ENCODE measurements at regions not wholly inside any gene's neighbourhood (a gene's known extent, or its start where the extent isn't known, plus 50 kb on each side); places are given as distances from the start of the nearest gene placed in this dataset.
A peak's percentile ranks its signal among the peaks of the same experiment; 100 is the strongest.

GRCh38 chr4:59247032-59247431 lies 1953.1 kb upstream of the ADGRL3 start:
- DNase-seq (ENCODE audit: low read depth), result peak; percentile 1
- TF ChIP-seq, protein P1, sequence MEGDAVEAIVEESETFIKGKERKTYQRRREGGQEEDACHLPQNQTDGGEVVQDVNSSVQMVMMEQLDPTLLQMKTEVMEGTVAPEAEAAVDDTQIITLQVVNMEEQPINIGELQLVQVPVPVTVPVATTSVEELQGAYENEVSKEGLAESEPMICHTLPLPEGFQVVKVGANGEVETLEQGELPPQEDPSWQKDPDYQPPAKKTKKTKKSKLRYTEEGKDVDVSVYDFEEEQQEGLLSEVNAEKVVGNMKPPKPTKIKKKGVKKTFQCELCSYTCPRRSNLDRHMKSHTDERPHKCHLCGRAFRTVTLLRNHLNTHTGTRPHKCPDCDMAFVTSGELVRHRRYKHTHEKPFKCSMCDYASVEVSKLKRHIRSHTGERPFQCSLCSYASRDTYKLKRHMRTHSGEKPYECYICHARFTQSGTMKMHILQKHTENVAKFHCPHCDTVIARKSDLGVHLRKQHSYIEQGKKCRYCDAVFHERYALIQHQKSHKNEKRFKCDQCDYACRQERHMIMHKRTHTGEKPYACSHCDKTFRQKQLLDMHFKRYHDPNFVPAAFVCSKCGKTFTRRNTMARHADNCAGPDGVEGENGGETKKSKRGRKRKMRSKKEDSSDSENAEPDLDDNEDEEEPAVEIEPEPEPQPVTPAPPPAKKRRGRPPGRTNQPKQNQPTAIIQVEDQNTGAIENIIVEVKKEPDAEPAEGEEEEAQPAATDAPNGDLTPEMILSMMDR (IDR thresholded peaks at IDR 0.05; ENCODE audit: insufficient read depth, low read depth, low read length, missing control alignments), result peak; percentile 24
- H3K4me3 ChIP-seq (ENCODE audit: low read length), result no peak overlapping the region

DNA sequence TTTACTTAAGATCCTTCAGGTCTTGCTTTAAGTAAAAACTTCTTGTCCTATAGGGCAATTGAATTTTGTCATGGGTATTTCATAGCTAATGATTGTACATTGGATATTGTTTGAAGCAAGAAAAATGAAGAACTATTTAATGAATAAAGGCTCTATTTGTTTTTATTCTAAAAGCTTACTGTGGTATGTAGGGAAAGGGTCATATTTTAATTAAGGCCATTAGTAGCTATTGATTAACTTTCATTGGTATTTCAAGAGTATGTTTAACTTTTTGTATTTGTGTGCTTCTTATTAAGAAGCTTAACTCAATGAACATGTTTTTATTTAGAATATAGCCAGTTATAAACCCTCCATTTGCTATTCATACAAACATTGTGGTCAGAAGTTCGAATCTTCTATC lies 1951.8 kb upstream of the ADGRL3 start:
- TF ChIP-seq, protein P1 (IDR thresholded peaks at IDR 0.05; ENCODE audit: insufficient read depth, low read depth, low read length, missing control alignments), result no peak
- no peak for DNase-seq (ENCODE audit: low read depth)
- no peak overlapping the region for H3K4me3 ChIP-seq (ENCODE audit: low read length)

- no peak overlapping the region for H3K4me3 ChIP-seq (ENCODE audit: low read length)
- no peak for DNase-seq (ENCODE audit: low read depth)
- TF ChIP-seq, protein P1 (IDR thresholded peaks at IDR 0.05; ENCODE audit: insufficient read depth, low read depth, low read length, missing control alignments), result no peak
Observed at GRCh38 chr4:59249110-59249509, 1951.0 kb upstream of the ADGRL3 start.

DNA sequence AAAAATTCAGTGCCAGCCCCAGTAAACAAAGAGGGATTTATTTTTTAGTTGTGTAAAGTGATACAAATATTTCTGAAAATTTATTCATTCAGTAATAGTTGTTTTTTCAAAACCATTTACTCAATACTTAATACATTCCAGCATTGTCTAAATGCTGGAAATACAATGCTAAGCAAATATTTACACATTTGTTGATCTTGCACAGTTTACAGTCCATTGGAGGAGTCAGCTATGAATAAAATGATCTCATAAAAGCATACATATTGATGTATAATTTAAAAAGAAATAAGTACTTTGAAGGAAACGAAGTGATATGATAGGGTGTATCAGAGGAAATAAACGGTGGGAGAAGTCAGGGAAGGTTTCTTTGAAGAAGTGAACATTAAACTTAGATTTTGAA lies 1942.1 kb upstream of the ADGRL3 start:
- TF ChIP-seq, protein P1 (IDR thresholded peaks at IDR 0.05; ENCODE audit: insufficient read depth, low read depth, low read length, missing control alignments), result no peak

DNA sequence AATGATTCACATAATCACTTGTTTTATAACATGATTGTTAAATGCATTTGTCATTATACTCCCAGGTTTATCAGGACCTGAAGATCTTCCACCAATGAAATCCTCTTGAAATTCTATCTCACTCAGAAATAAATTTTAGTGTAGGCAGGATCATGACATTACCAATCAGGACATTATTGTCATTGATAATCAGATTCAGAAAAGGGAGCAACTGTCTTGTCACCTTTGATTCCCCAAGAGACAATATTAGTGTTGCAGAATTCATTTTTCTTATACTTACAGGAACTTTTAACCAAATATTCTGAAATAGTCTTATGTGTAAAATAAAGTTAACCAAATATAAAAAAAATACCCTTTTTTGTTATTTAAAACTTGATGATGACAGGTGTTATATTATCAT lies 1892.5 kb upstream of the ADGRL3 start:
- TF ChIP-seq, protein P1 (IDR thresholded peaks at IDR 0.05; ENCODE audit: insufficient read depth, low read depth, low read length, missing control alignments), result no peak
- DNase-seq (ENCODE audit: low read depth), result no peak

More for the DNA sequence above, 1942.1 kb upstream of the ADGRL3 start:
- DNase-seq (ENCODE audit: low read depth), result no peak
- no peak overlapping the region for H3K4me3 ChIP-seq (ENCODE audit: low read length)

DNA sequence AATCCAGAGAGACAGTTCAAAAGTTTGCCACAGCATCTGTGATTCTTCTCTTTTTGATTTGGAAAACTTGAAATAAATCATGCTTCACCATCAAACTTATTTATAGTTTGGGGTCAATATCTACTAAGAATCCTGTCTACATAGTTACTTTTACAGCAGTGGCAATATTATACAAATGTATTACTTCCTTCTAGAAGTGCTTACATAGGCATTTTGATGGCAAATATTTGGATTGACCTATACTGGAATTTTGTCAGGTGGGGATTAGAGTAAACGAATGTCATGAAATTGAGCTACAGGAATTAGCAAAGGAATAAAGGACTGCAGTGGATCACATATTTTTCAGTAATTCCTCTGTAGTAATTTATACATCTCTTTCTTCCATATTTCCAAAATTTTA lies 1885.5 kb upstream of the ADGRL3 start:
- DNase-seq (ENCODE audit: low read depth), result no peak
- H3K4me3 ChIP-seq (ENCODE audit: low read length), result no peak overlapping the region
- TF ChIP-seq, protein P1 (IDR thresholded peaks at IDR 0.05; ENCODE audit: insufficient read depth, low read depth, low read length, missing control alignments), result no peak

More for the DNA sequence above, 1892.5 kb upstream of the ADGRL3 start:
- H3K4me3 ChIP-seq (ENCODE audit: low read length), result no peak overlapping the region

DNA sequence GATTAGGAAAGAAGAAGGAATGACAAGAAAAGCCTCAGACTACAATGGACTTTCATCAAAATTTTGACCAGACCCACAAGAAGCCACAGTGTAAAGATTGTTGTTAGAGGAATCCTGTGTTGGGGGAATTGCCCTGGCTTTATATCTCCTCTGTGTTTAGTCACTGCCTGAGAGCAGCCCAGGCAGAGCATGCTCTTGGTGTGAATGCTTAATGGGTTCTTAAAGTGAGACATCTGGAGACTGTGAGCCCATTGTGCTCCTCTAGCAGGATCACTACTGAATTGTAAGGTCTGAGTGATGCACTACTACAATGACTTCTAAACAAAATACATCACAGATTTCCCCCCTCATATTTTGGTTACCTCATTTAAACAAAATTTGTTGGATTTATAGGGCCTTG lies 1860.5 kb upstream of the ADGRL3 start:
- DNase-seq (ENCODE audit: low read depth), result no peak
- H3K4me3 ChIP-seq (ENCODE audit: low read length), result no peak overlapping the region
- TF ChIP-seq, protein P1 (IDR thresholded peaks at IDR 0.05; ENCODE audit: insufficient read depth, low read depth, low read length, missing control alignments), result no peak
